ENCODE measurements at regions not wholly inside any gene's neighbourhood (a gene's known extent, or its start where the extent isn't known, plus 50 kb on each side); places are given as distances from the start of the nearest gene placed in this dataset.

DNA sequence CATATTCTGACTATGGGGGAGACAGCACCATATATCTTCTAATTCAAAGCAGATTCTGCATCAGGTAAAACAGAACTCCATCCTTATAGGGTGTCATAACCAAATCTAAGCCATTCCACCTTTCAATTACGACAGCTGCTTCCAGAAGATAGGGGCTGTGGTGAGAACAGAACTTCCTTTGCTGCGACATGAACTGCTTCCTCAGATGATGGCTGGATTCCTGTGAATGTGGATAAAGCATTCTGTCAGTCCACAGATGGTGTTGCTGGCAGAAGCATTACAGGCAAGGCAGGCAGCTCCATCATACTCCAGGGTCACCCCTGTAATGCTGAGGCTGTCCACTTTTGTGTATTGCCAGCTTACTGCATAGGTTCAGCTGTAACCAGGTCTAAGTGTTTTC, 122.0 kb downstream of the GPCPD1 start:
- TF ChIP-seq, protein P1, sequence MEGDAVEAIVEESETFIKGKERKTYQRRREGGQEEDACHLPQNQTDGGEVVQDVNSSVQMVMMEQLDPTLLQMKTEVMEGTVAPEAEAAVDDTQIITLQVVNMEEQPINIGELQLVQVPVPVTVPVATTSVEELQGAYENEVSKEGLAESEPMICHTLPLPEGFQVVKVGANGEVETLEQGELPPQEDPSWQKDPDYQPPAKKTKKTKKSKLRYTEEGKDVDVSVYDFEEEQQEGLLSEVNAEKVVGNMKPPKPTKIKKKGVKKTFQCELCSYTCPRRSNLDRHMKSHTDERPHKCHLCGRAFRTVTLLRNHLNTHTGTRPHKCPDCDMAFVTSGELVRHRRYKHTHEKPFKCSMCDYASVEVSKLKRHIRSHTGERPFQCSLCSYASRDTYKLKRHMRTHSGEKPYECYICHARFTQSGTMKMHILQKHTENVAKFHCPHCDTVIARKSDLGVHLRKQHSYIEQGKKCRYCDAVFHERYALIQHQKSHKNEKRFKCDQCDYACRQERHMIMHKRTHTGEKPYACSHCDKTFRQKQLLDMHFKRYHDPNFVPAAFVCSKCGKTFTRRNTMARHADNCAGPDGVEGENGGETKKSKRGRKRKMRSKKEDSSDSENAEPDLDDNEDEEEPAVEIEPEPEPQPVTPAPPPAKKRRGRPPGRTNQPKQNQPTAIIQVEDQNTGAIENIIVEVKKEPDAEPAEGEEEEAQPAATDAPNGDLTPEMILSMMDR (IDR thresholded peaks at IDR 0.05), result no peak
- TF ChIP-seq POLR2A (IDR thresholded peaks at IDR 0.05), result no peak
